ENCODE measurements at regions not wholly inside any gene's neighbourhood (a gene's known extent, or its start where the extent isn't known, plus 50 kb on each side); places are given as distances from the start of the nearest gene placed in this dataset.
"Not testable (repeated sequence)": the region's sequence is repeated elsewhere in the genome, so short reads cannot be mapped to it uniquely, and the experiment has no call there.

GRCh38 chr7:112916431-112916830, 126.2 kb upstream of the TMEM168 start:
- CTCF ChIA-PET; intact Hi-C loops (cut with micrococcal nuclease); H3K9me3 Mint-ChIP-seq; H3K4me1 Mint-ChIP-seq (ENCODE audit: low read depth); H3K4me3 Mint-ChIP-seq; DNase-seq; H3K27ac Mint-ChIP-seq; H3K27me3 Mint-ChIP-seq (ENCODE audit: low read depth): not testable (repeated sequence)
- peaks cover 23% of the 10 kb centered on the region for H3K36me3 Mint-ChIP-seq (ENCODE audit: low read depth)

- Mint-ChIP-seq H3K27me3 (ENCODE audit: low read depth) (no peaks in the 10 kb centered on the region), H3K4me1 (ENCODE audit: low read depth) (no peaks in the 10 kb centered on the region), H3K9me3 (peaks cover 21% of the 10 kb centered on the region), H3K27ac (no peak overlapping the region), H3K36me3 (ENCODE audit: low read depth) (peaks cover 45% of the 10 kb centered on the region), H3K4me3 (no peak overlapping the region)
- intact Hi-C loops (cut with micrococcal nuclease) = no loop called here
- no peak for DNase-seq
- CTCF ChIA-PET = interaction anchor here (0.7 to 1.5 kb wide), 2 partner anchors 9 to 253 kb away, joined by 3 to 4 read pairs; no protein-coding TSS in a partner anchor
These were observed 117.9 kb upstream of the TMEM168 start for GRCh38 chr7:112908086-112908485.

- no peak for DNase-seq
- Mint-ChIP-seq H3K36me3 (ENCODE audit: low read depth) (peaks cover 44% of the 10 kb centered on the region), H3K9me3 (peaks cover 20% of the 10 kb centered on the region), H3K4me3 (no peak overlapping the region), H3K27ac (no peak overlapping the region), H3K4me1 (ENCODE audit: low read depth) (no peaks in the 10 kb centered on the region), H3K27me3 (ENCODE audit: low read depth) (no peaks in the 10 kb centered on the region)
- CTCF ChIA-PET = interaction anchor here (0.7 to 1.5 kb wide), 2 partner anchors 8 to 253 kb away, joined by 3 to 4 read pairs; no protein-coding TSS in a partner anchor
- intact Hi-C loops (cut with micrococcal nuclease) = no loop called here
These were observed 117.5 kb upstream of the TMEM168 start for GRCh38 chr7:112907658-112908057.

- Mint-ChIP-seq H3K27ac (no peak overlapping the region), H3K9me3 (peaks cover 17% of the 10 kb centered on the region), H3K27me3 (ENCODE audit: low read depth) (no peaks in the 10 kb centered on the region), H3K4me3 (no peak overlapping the region), H3K36me3 (ENCODE audit: low read depth) (peaks cover 41% of the 10 kb centered on the region), H3K4me1 (ENCODE audit: low read depth) (no peaks in the 10 kb centered on the region)
- intact Hi-C loops (cut with micrococcal nuclease) = no loop called here
- CTCF ChIA-PET = no interaction called here
- DNase-seq = no peak
These were observed 115.8 kb upstream of the TMEM168 start for GRCh38 chr7:112905950-112906349.

- Mint-ChIP-seq H3K9me3 (peaks cover 19% of the 10 kb centered on the region), H3K27me3 (ENCODE audit: low read depth) (no peaks in the 10 kb centered on the region), H3K4me3 (no peak overlapping the region), H3K4me1 (ENCODE audit: low read depth) (no peaks in the 10 kb centered on the region), H3K36me3 (ENCODE audit: low read depth) (peaks cover 38% of the 10 kb centered on the region), H3K27ac (no peak overlapping the region)
- DNase-seq = no peak
- CTCF ChIA-PET = no interaction called here
- intact Hi-C loops (cut with micrococcal nuclease) = no loop called here
These were observed 115.2 kb upstream of the TMEM168 start for GRCh38 chr7:112905413-112905812.

GRCh38 chr7:112898432-112899290, 108.5 kb upstream of the TMEM168 start:
- Mint-ChIP-seq H3K4me1 (ENCODE audit: low read depth) (no peaks in the 10 kb centered on the region), H3K27ac (no peak overlapping the region), H3K4me3 (no peak overlapping the region), H3K9me3 (peaks cover 9% of the 10 kb centered on the region), H3K36me3 (ENCODE audit: low read depth) (peaks cover 26% of the 10 kb centered on the region), H3K27me3 (ENCODE audit: low read depth) (no peaks in the 10 kb centered on the region)
- DNase-seq = peak; percentile 61
- intact Hi-C loops (cut with micrococcal nuclease) = loop anchor here (1.0 to 10.0 kb wide), 4 partner anchors 348 to 1144 kb away; no protein-coding TSS in a partner anchor
- CTCF ChIA-PET = interaction anchor here (0.6 to 2.6 kb wide), 10 partner anchors 9 to 490 kb away, joined by 3 to 9 read pairs (median 4); no protein-coding TSS in a partner anchor

- H3K4me1 Mint-ChIP-seq (ENCODE audit: low read depth) = no peaks in the 10 kb centered on the region
- H3K9me3 Mint-ChIP-seq = peaks cover 9% of the 10 kb centered on the region
- no peak overlapping the region for H3K4me3 Mint-ChIP-seq
- no peaks in the 10 kb centered on the region for H3K27me3 Mint-ChIP-seq (ENCODE audit: low read depth)
- peaks cover 26% of the 10 kb centered on the region for H3K36me3 Mint-ChIP-seq (ENCODE audit: low read depth)
- CTCF ChIA-PET = interaction anchor here (0.6 to 2.6 kb wide), 4 partner anchors 8 to 348 kb away, joined by 4 to 9 read pairs (median 5); no protein-coding TSS in a partner anchor
- H3K27ac Mint-ChIP-seq = no peak overlapping the region
- intact Hi-C loops (cut with micrococcal nuclease) = loop anchor here (1.0 to 10.0 kb wide), 4 partner anchors 348 to 1143 kb away; no protein-coding TSS in a partner anchor
- DNase-seq = no peak
These were observed 107.7 kb upstream of the TMEM168 start for GRCh38 chr7:112897839-112898431.

GRCh38 chr7:112896026-112896601, 105.9 kb upstream of the TMEM168 start:
- no peak overlapping the region for H3K27ac Mint-ChIP-seq
- intact Hi-C loops (cut with micrococcal nuclease) = loop anchor here (5.0 to 10.0 kb wide), 2 partner anchors 389 to 1141 kb away; no protein-coding TSS in a partner anchor
- H3K4me3 Mint-ChIP-seq = no peak overlapping the region
- peaks cover 7% of the 10 kb centered on the region for H3K9me3 Mint-ChIP-seq
- H3K4me1 Mint-ChIP-seq (ENCODE audit: low read depth) = no peaks in the 10 kb centered on the region
- CTCF ChIA-PET = interaction anchor here (0.5 to 2.6 kb wide), 2 partner anchors 346 kb away, joined by 3 to 9 read pairs; no protein-coding TSS in a partner anchor
- H3K27me3 Mint-ChIP-seq (ENCODE audit: low read depth) = no peaks in the 10 kb centered on the region
- no peak for DNase-seq
- peaks cover 25% of the 10 kb centered on the region for H3K36me3 Mint-ChIP-seq (ENCODE audit: low read depth)

- DNase-seq = no peak
- H3K9me3 Mint-ChIP-seq = no peaks in the 10 kb centered on the region
- H3K36me3 Mint-ChIP-seq (ENCODE audit: low read depth) = peaks cover 28% of the 10 kb centered on the region
- CTCF ChIA-PET = interaction anchor here (1.6 kb wide), 1 partner anchor 22 kb away, joined by 4 read pairs; no protein-coding TSS in a partner anchor
- no peak overlapping the region for H3K4me3 Mint-ChIP-seq
- no peaks in the 10 kb centered on the region for H3K4me1 Mint-ChIP-seq (ENCODE audit: low read depth)
- H3K27me3 Mint-ChIP-seq (ENCODE audit: low read depth) = no peaks in the 10 kb centered on the region
- no peak overlapping the region for H3K27ac Mint-ChIP-seq
- intact Hi-C loops (cut with micrococcal nuclease) = loop anchor here (10.0 kb wide), 1 partner anchor 1137 kb away; no protein-coding TSS in a partner anchor
These were observed 102.1 kb upstream of the TMEM168 start for GRCh38 chr7:112892263-112892662.

GRCh38 chr7:112891698-112892097, 101.5 kb upstream of the TMEM168 start:
- Mint-ChIP-seq H3K9me3 (no peaks in the 10 kb centered on the region), H3K36me3 (ENCODE audit: low read depth) (peaks cover 30% of the 10 kb centered on the region), H3K4me3 (no peak overlapping the region), H3K27ac (no peak overlapping the region), H3K4me1 (ENCODE audit: low read depth) (no peaks in the 10 kb centered on the region), H3K27me3 (ENCODE audit: low read depth) (no peaks in the 10 kb centered on the region)
- intact Hi-C loops (cut with micrococcal nuclease) = loop anchor here (10.0 kb wide), 1 partner anchor 1137 kb away; no protein-coding TSS in a partner anchor
- DNase-seq = no peak
- CTCF ChIA-PET = no interaction called here

- H3K9me3 Mint-ChIP-seq = peaks cover 2% of the 10 kb centered on the region
- H3K4me3 Mint-ChIP-seq = no peak overlapping the region
- CTCF ChIA-PET = interaction anchor here (1.3 kb wide), 1 partner anchor 9 kb away, joined by 5 read pairs; no protein-coding TSS in a partner anchor
- peaks cover 37% of the 10 kb centered on the region for H3K36me3 Mint-ChIP-seq (ENCODE audit: low read depth)
- no peak overlapping the region for H3K27ac Mint-ChIP-seq
- DNase-seq = no peak
- no peaks in the 10 kb centered on the region for H3K4me1 Mint-ChIP-seq (ENCODE audit: low read depth)
- intact Hi-C loops (cut with micrococcal nuclease) = loop anchor here (10.0 kb wide), 1 partner anchor 1135 kb away; no protein-coding TSS in a partner anchor
- H3K27me3 Mint-ChIP-seq (ENCODE audit: low read depth) = no peaks in the 10 kb centered on the region
These were observed 99.7 kb upstream of the TMEM168 start for GRCh38 chr7:112889834-112890438.

Measured in activated naive CD4-positive, alpha-beta T cell treated with anti-CD3 and anti-CD28 coated beads for 36 hours (primary cell).